OCI-LY1 (cell line): ENCODE measurements at regions not wholly inside any gene's neighbourhood (a gene's known extent, or its start where the extent isn't known, plus 50 kb on each side); places are given as distances from the start of the nearest gene placed in this dataset.

Experiments used
- EZH2 ChIP-seq: fragments of 200-600 bp; sonication (generic), shearing (Covaris generic); IDR thresholded peaks from 2 replicates; pipeline ENCODE4 v1.8.0; 2017; ENCODE audit warnings: borderline replicate concordance, mixed run types, mild to moderate bottlenecking, antibody characterized with exemption, low read length, moderate library complexity, mixed read lengths
- TF ChIP-seq, protein P1 (sequence below): fragments of 200-600 bp; sonication (generic), shearing (Covaris generic); IDR thresholded peaks from 2 replicates; pipeline ENCODE4 v1.5.1; 2017; ENCODE audit warnings: mild to moderate bottlenecking, antibody characterized with exemption, low read length, moderate library complexity, mixed read lengths

DNA sequence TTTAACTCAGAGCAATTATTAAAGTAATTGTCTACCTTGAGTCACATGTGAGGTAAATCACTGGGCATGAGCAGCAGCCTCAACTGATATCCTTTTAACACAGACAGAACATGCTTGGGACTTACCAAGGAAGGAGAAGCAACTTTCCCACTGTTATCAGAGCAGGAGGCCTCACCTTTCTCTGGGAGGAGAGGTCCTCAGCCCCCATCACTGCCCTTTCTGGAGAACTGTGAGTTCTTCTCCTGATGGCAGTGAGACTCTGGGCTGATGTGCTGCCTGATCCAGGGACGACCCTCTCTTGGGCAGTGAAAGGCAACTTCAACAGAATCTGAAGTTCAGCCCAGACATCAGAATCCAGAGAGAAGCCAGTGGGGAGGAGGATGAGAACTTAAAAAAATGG is 343.4 kb upstream of the IRX1 start:
- TF ChIP-seq, protein P1, sequence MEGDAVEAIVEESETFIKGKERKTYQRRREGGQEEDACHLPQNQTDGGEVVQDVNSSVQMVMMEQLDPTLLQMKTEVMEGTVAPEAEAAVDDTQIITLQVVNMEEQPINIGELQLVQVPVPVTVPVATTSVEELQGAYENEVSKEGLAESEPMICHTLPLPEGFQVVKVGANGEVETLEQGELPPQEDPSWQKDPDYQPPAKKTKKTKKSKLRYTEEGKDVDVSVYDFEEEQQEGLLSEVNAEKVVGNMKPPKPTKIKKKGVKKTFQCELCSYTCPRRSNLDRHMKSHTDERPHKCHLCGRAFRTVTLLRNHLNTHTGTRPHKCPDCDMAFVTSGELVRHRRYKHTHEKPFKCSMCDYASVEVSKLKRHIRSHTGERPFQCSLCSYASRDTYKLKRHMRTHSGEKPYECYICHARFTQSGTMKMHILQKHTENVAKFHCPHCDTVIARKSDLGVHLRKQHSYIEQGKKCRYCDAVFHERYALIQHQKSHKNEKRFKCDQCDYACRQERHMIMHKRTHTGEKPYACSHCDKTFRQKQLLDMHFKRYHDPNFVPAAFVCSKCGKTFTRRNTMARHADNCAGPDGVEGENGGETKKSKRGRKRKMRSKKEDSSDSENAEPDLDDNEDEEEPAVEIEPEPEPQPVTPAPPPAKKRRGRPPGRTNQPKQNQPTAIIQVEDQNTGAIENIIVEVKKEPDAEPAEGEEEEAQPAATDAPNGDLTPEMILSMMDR, result no peak
- no peak for TF ChIP-seq EZH2
